Immature natural killer cell (primary cell): ENCODE measurements at regions not wholly inside any gene's neighbourhood (a gene's known extent, or its start where the extent isn't known, plus 50 kb on each side); places are given as distances from the start of the nearest gene placed in this dataset.
"Not testable (repeated sequence)": the region's sequence is repeated elsewhere in the genome, so short reads cannot be mapped to it uniquely, and the experiment has no call there.

ENCODE experiments used
- DNase-seq, 3 donors: peaks; one replicate each; pipeline ENCODE4 v3.0.0; 2022; ENCODE audit warnings: mixed read lengths in 1 of 3
- H3K27ac Mint-ChIP-seq, 6 donors: one replicate each; pipeline ENCODE4 v1.8.0; 2020; ENCODE audit warnings: mixed read lengths in 6 of 6, mild to moderate bottlenecking in 5 of 6, inconsistent platforms in 4 of 6, moderate library complexity in 3 of 6
- H3K27me3 Mint-ChIP-seq, 3 donors: one replicate each; pipeline ENCODE4 v1.8.0; 2020 to 2021; ENCODE audit warnings: low read depth in 3 of 3, mild to moderate bottlenecking in 3 of 3, mixed read lengths in 3 of 3, moderate library complexity in 3 of 3, inconsistent platforms in 1 of 3
- H3K36me3 Mint-ChIP-seq, 3 donors: one replicate each; pipeline ENCODE4 v1.8.0; 2020; ENCODE audit warnings: mixed read lengths in 3 of 3, inconsistent platforms in 2 of 3, mild to moderate bottlenecking in 2 of 3
- H3K4me1 Mint-ChIP-seq, 2 donors: one replicate each; pipeline ENCODE4 v1.8.0; 2020; ENCODE audit warnings: inconsistent platforms in 2 of 2, mild to moderate bottlenecking in 2 of 2, mixed read lengths in 2 of 2, moderate library complexity in 1 of 2
- H3K4me3 Mint-ChIP-seq, 5 donors: one replicate each; pipeline ENCODE4 v1.8.0; 2020; ENCODE audit warnings: mild to moderate bottlenecking in 5 of 5, mixed read lengths in 5 of 5, inconsistent platforms in 3 of 5, moderate library complexity in 3 of 5
- H3K9me3 Mint-ChIP-seq, 6 donors: one replicate each; pipeline ENCODE4 v1.8.0; 2020; ENCODE audit warnings: mild to moderate bottlenecking in 6 of 6, mixed read lengths in 6 of 6, inconsistent platforms in 4 of 6, moderate library complexity in 3 of 6

GRCh38 chr6:103734016-103734415 lies 1125.7 kb downstream of the HACE1 start:
- Mint-ChIP-seq H3K4me3 (no peak overlapping the region), H3K27me3 (no peaks in the 10 kb centered on the region), H3K27ac (no peak overlapping the region), H3K4me1 (no peaks in the 10 kb centered on the region), H3K36me3 (no peaks in the 10 kb centered on the region), H3K9me3 (peaks cover 11 to 32% (median 19%) of the 10 kb centered on the region in 6 donors)
- DNase-seq = no peak

- Mint-ChIP-seq H3K36me3 (no peaks in the 10 kb centered on the region), H3K27me3 (no peaks in the 10 kb centered on the region), H3K27ac (no peak overlapping the region)
Measured at GRCh38 chr6:103729658-103730057, 1130.1 kb downstream of the HACE1 start.

GRCh38 chr6:103723438-103724322 lies 1136.0 kb downstream of the HACE1 start:
- Mint-ChIP-seq H3K27ac (no peak overlapping the region), H3K4me3 (no peak overlapping the region), H3K4me1 (no peaks in the 10 kb centered on the region), H3K9me3 (peaks cover 3 to 8% (median 4%) of the 10 kb centered on the region in 6 donors), H3K27me3 (no peaks in the 10 kb centered on the region), H3K36me3 (no peaks in the 10 kb centered on the region)
- DNase-seq = no peak

More at GRCh38 chr6:103729658-103730057, 1130.1 kb downstream of the HACE1 start:
- Mint-ChIP-seq H3K9me3 (peaks cover 1 to 15% (median 9%) of the 10 kb centered on the region in 6 donors), H3K4me1 (no peaks in the 10 kb centered on the region), H3K4me3 (no peak overlapping the region)
- DNase-seq = no peak

- Mint-ChIP-seq H3K27ac (no peak overlapping the region), H3K27me3 (no peaks in the 10 kb centered on the region), H3K36me3 (no peaks in the 10 kb centered on the region), H3K9me3 (peaks cover 3 to 8% (median 4%) of the 10 kb centered on the region in 6 donors), H3K4me1 (no peaks in the 10 kb centered on the region), H3K4me3 (no peak overlapping the region)
- DNase-seq = no peak
Measured at GRCh38 chr6:103722683-103723082, 1137.0 kb downstream of the HACE1 start.

- Mint-ChIP-seq H3K4me1 (no peaks in the 10 kb centered on the region), H3K36me3 (no peaks in the 10 kb centered on the region), H3K27me3 (no peaks in the 10 kb centered on the region), H3K27ac (no peak overlapping the region), H3K4me3 (no peak overlapping the region), H3K9me3 (peaks cover 3 to 8% (median 4%) of the 10 kb centered on the region in 6 donors)
- no peak for DNase-seq
Measured at GRCh38 chr6:103721923-103722322, 1137.8 kb downstream of the HACE1 start.

GRCh38 chr6:103720393-103720792 lies 1139.3 kb downstream of the HACE1 start:
- H3K4me1 Mint-ChIP-seq = no peaks in the 10 kb centered on the region
- DNase-seq = no peak
- H3K36me3 Mint-ChIP-seq = no peaks in the 10 kb centered on the region
- H3K9me3 Mint-ChIP-seq = peaks cover 3 to 8% (median 5%) of the 10 kb centered on the region in 6 donors
- no peak overlapping the region for H3K4me3 Mint-ChIP-seq
- no peaks in the 10 kb centered on the region for H3K27me3 Mint-ChIP-seq
- no peak overlapping the region for H3K27ac Mint-ChIP-seq

- Mint-ChIP-seq H3K27ac (no peak overlapping the region), H3K9me3 (peaks cover 3 to 8% (median 5%) of the 10 kb centered on the region in 6 donors), H3K4me3 (no peak overlapping the region), H3K4me1 (no peaks in the 10 kb centered on the region), H3K27me3 (no peaks in the 10 kb centered on the region), H3K36me3 (no peaks in the 10 kb centered on the region)
- no peak for DNase-seq
Measured at GRCh38 chr6:103719545-103719944, 1140.2 kb downstream of the HACE1 start.

- no peaks in the 10 kb centered on the region for H3K27me3 Mint-ChIP-seq
- no peak overlapping the region for H3K27ac Mint-ChIP-seq
- no peaks in the 10 kb centered on the region for H3K4me1 Mint-ChIP-seq
- DNase-seq = no peak
- no peak overlapping the region for H3K4me3 Mint-ChIP-seq
- H3K9me3 Mint-ChIP-seq = peaks cover 0 to 8% (median 0%) of the 10 kb centered on the region in 6 donors
- H3K36me3 Mint-ChIP-seq = no peaks in the 10 kb centered on the region
Measured at GRCh38 chr6:103715269-103715668, 1144.5 kb downstream of the HACE1 start.

- H3K27ac Mint-ChIP-seq, H3K4me3 Mint-ChIP-seq, H3K36me3 Mint-ChIP-seq, H3K4me1 Mint-ChIP-seq, H3K27me3 Mint-ChIP-seq, DNase-seq: not testable (repeated sequence)
- H3K9me3 Mint-ChIP-seq = peaks cover 0 to 12% (median 5%) of the 10 kb centered on the region in 6 donors
Measured at GRCh38 chr6:103709236-103709635, 1150.5 kb downstream of the HACE1 start.

- H3K9me3 Mint-ChIP-seq = peaks cover 0 to 12% (median 5%) of the 10 kb centered on the region in 6 donors
- DNase-seq = no peak
- H3K36me3 Mint-ChIP-seq = no peaks in the 10 kb centered on the region
- H3K27me3 Mint-ChIP-seq = no peaks in the 10 kb centered on the region
- no peak overlapping the region for H3K4me3 Mint-ChIP-seq
- H3K4me1 Mint-ChIP-seq = no peaks in the 10 kb centered on the region
- H3K27ac Mint-ChIP-seq = no peak overlapping the region
Measured at GRCh38 chr6:103707596-103708325, 1152.0 kb downstream of the HACE1 start.

GRCh38 chr6:103699769-103700168 lies 1160.0 kb downstream of the HACE1 start:
- Mint-ChIP-seq H3K27ac (no peak overlapping the region), H3K9me3 (peaks cover 0 to 21% (median 6%) of the 10 kb centered on the region in 6 donors), H3K4me3 (no peak overlapping the region), H3K27me3 (no peaks in the 10 kb centered on the region), H3K4me1 (no peaks in the 10 kb centered on the region), H3K36me3 (no peaks in the 10 kb centered on the region)
- no peak for DNase-seq

- DNase-seq = no peak
- Mint-ChIP-seq H3K27me3 (peaks cover 0 to 1% (median 0%) of the 10 kb centered on the region in 3 donors), H3K4me3 (no peak overlapping the region), H3K36me3 (no peaks in the 10 kb centered on the region), H3K27ac (no peak overlapping the region), H3K9me3 (peaks cover under 1 to 14% (median 2%) of the 10 kb centered on the region in 6 donors), H3K4me1 (no peaks in the 10 kb centered on the region)
Measured at GRCh38 chr6:103687430-103687829, 1172.3 kb downstream of the HACE1 start.

- Mint-ChIP-seq H3K4me1 (no peaks in the 10 kb centered on the region), H3K4me3 (no peak overlapping the region), H3K36me3 (no peaks in the 10 kb centered on the region), H3K27me3 (peaks cover 0 to 1% (median 0%) of the 10 kb centered on the region in 3 donors), H3K27ac (no peak overlapping the region), H3K9me3 (peaks cover 2 to 19% (median 7%) of the 10 kb centered on the region in 6 donors)
- DNase-seq = no peak
Measured at GRCh38 chr6:103680116-103680515, 1179.6 kb downstream of the HACE1 start.

GRCh38 chr6:103677290-103677689 lies 1182.4 kb downstream of the HACE1 start:
- peaks cover 2 to 31% (median 11%) of the 10 kb centered on the region in 6 donors for H3K9me3 Mint-ChIP-seq
- DNase-seq = no peak
- no peak overlapping the region for H3K27ac Mint-ChIP-seq
- no peaks in the 10 kb centered on the region for H3K36me3 Mint-ChIP-seq
- no peak overlapping the region for H3K4me3 Mint-ChIP-seq
- no peaks in the 10 kb centered on the region for H3K27me3 Mint-ChIP-seq
- no peaks in the 10 kb centered on the region for H3K4me1 Mint-ChIP-seq
